ENCODE measurements at regions not wholly inside any gene's neighbourhood (a gene's known extent, or its start where the extent isn't known, plus 50 kb on each side); places are given as distances from the start of the nearest gene placed in this dataset.

GRCh38 chr2:215624423-215624829 lies 188.6 kb upstream of the FN1 start:
- TF ChIP-seq CTCF (IDR thresholded peaks at IDR 0.05) (no peak), POLR2A (IDR thresholded peaks at IDR 0.05) (no peak)

Measured in body of pancreas (tissue), 4 donors.